Motor neuron (in vitro differentiated cells): ENCODE measurements at regions not wholly inside any gene's neighbourhood (a gene's known extent, or its start where the extent isn't known, plus 50 kb on each side); places are given as distances from the start of the nearest gene placed in this dataset.
A peak's percentile ranks its signal among the peaks of the same experiment; 100 is the strongest.

Source experiments
- ATAC-seq, 8 experiments: fragments of 200-7000 bp; cut with Tn5 transposase; replicated peaks in 6 of 8; 2 replicates each; pipeline ENCODE4 v1.8.0; 2021; ENCODE audit warnings: mild to moderate bottlenecking in 8 of 8, moderate library complexity in 8 of 8
- H3K27ac ChIP-seq, 2 donors: fragments of 250-450 bp; sonication (Bioruptor Pico); 2 replicates each; pipeline ENCODE4 v1.9.0; 2021; ENCODE audit warnings: antibody characterized with exemption in 2 of 2, mild to moderate bottlenecking in 2 of 2, moderate library complexity in 1 of 2
- H3K4me1 ChIP-seq, 2 donors: fragments of 250-450 bp; sonication (Bioruptor Pico); replicated peaks in 1 of 2; 2 replicates each; pipeline ENCODE4 v1.6.1; 2021; ENCODE audit warnings: antibody characterized with exemption in 2 of 2, mild to moderate bottlenecking in 2 of 2, moderate library complexity in 1 of 2
- H3K4me3 ChIP-seq, 5 donors: fragments of 250-450 bp; sonication (Bioruptor Pico); 2 replicates each; pipeline ENCODE4 v1.9.0; 2021; ENCODE audit warnings: antibody characterized with exemption in 5 of 5, mild to moderate bottlenecking in 5 of 5, moderate library complexity in 4 of 5
- WGBS, 10 experiments: fragments of 450-650 bp; shearing (Covaris generic); methylation state at CpG; one replicate each; pipeline ENCODE4 v1.0.0; 2022; 5-methylcytosine and 5-hydroxymethylcytosine counted together
- in situ Hi-C, 9 experiments: fragments of 400-800 bp; cut with MboI; loops; one replicate each; pipeline ENCODE4 v1.15.0; 2021; ENCODE audit warnings: low sequenced_read_pairs in 9 of 9, low pct_unique_long_range_greater_than_20kb in 2 of 9; ENCODE audit not compliant: unreplicated experiment in 9 of 9

DNA sequence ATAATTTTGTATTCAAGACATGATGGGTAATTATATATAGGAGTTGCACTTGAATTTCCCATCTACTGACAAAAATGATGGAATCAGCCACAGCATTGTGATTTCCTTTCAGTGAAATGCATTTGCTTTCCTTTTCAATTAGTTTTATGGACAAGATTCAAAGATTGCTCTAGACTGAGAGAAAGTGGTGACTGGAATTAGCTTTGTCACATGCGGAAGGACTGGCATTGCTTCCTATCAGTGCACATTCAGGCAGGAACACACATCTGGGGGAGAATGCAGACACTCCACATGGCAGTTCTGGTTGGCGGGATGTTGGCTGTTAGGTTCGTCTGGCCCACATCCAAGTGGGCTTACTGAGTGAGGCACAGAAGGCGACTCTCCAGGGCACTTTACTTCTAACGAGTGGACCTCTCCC lies 399.3 kb upstream of the RGMA start:
- Histone ChIP-seq H3K4me1 (peaks cover 7 to 20% of the 10 kb centered on the region in 2 donors), H3K27ac (no peak overlapping the region), H3K4me3 (no peak overlapping the region)
- ATAC-seq: peak in 2 of 8 experiments; percentile 4 to 10
- in situ Hi-C loops: loop anchor here in 1 of 9 experiments (25.0 kb wide), 1 partner anchor 401 kb away; the partner anchor contains the start of gene RGMA
- 31 to 100% (median 72%) methylated on average over 1 to 4 of the region's 5 CpGs; no CpG with 5 or more reads in 4 of the 10 experiments for WGBS, 10 experiments

DNA sequence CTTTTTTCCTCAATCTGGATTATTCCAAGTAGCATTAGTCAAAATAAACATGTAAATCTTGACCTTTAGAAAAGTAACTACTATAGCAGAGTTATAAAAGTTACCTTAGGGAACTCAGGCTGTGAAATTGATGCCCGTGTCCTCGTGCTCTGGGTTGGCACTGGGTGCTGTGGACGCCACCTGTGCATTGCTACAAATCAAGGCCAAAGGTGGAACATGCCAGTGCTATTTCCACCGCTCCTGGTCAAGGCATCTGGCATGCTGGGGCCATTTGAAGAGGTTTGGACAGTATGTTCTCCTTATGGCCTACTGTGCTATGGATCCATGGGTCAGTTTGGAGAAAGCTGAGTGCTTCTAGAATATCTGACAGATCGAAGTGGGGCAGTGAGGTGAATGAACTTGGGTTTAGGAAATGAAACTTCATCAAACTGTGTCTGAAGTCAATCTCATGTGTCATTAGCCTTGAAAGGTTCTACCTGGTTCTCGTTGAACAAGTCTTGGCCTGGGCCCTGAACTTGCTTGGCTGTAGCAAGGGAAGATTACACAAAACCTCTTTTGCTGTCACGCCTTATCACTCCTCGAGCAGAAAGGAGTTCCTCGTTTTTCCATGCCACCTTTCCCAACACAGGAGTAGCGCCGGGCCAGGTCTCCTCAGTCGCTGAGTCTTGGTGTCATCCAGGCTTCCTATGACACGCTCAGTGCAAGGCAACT lies 397.6 kb upstream of the RGMA start:
- 34 to 100% (median 92%) methylated on average over 3 to 13 of the region's 13 CpGs; no CpG with 5 or more reads in 1 of the 10 experiments for WGBS, 10 experiments
- peaks cover 7 to 16% of the 10 kb centered on the region in 2 donors for H3K4me1 ChIP-seq
- in situ Hi-C loops: loop anchor here in 1 of 9 experiments (25.0 kb wide), 1 partner anchor 399 kb away; the partner anchor contains the start of gene RGMA
- H3K4me3 ChIP-seq: no peak overlapping the region
- H3K27ac ChIP-seq: no peak overlapping the region
- no peak for ATAC-seq

DNA sequence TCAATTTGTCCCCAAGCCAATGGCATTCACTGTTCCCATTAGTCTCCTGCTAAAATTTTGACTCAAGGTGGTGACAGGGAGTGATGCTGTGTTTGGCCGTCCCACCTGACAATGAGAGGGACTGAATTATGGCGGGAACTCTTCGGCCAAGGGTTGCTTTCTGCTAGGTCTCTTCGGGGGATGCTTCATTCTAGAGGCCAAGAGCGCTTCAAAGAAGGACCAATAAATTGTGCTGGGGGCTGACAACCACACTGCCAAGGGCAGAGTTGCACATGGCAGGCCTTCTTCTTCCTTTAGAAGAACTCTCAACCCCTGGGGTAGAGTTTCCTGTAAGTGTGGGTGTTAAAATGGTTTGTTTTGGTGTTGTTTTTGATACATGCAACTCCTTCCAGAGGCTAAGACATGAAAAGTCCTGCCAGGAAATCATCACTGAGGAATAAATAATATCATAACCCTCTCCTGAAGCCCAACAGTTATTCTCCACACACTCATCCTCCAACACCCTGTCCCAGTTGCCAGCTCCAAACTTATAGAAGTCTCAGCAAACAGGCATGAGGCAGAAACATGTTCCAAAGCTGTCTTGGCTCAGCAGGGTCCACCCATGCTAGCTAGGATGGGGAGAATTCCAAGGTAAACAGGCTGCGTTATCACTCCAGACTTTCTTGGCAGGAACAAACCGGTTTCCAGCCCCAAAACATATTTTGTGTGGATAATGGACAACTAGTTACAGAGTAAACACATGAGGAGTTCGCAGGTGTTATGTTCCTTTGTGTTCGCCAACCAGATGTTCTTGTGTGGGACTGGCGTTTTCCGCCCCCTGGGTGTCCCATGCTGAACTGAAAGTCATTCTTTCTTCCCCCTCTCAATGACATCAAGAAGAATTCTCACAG lies 396.7 kb upstream of the RGMA start:
- Histone ChIP-seq H3K4me1 (peaks cover under 1 to 9% of the 10 kb centered on the region in 2 donors), H3K27ac (no peak overlapping the region), H3K4me3 (no peak overlapping the region)
- WGBS, 10 experiments: 23 to 98% (median 91%) methylated on average over 4 to 11 of the region's 11 CpGs; no CpG with 5 or more reads in 1 of the 10 experiments
- ATAC-seq: peak in 2 of 8 experiments; percentile 18 to 22
- in situ Hi-C loops: loop anchor here in 1 of 9 experiments (25.0 kb wide), 1 partner anchor 398 kb away; the partner anchor contains the start of gene RGMA

DNA sequence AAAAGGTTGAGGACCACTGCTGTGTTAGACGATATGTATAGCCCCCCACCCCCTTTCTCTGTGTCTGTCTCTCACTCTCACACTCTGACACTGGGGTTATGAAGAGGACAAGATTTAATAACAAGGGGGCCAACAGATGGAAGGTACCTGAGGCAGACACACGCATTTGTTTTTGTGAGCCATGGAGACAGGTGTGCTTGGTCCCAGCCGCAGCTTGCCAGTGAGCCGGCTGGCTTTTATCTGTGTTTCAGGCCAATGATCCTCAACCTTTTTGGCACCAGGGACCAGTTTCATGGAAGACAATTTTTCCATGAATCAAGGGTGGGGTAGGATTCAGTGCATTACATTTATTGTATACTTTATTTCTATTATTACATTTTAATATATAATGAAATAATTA lies 394.9 kb upstream of the RGMA start:
- no peak for ATAC-seq
- H3K4me1 ChIP-seq: peaks cover 7 to 9% of the 10 kb centered on the region in 2 donors
- WGBS, 10 experiments: 47 to 100% (median 95%) methylated on average over 1 to 3 of the region's 4 CpGs; no CpG with 5 or more reads in 5 of the 10 experiments
- H3K4me3 ChIP-seq: no peak overlapping the region
- in situ Hi-C loops: loop anchor here in 1 of 9 experiments (25.0 kb wide), 1 partner anchor 397 kb away; the partner anchor contains the start of gene RGMA
- H3K27ac ChIP-seq: no peak overlapping the region

DNA sequence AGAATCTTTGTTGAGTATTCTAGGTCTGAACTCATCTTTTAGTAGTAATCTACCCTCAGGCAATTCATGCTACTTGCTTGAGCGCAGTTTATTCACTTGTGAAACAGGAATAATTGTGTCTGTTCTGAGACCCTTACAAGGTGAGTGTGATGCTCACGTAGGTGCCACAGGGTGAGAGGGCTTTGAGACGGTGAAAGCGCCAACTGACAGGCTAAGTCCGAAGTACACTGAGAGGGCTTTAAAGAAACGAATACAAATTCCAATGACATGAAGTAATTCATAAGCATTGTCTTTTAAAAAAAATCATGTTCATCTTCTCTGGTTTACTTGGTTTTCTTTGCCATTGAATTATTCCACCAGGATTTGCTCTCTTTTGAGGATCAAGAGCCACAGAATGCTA lies 393.7 kb upstream of the RGMA start:
- H3K4me1 ChIP-seq: peaks cover 0 to 7% of the 10 kb centered on the region in 2 donors
- no peak overlapping the region for H3K4me3 ChIP-seq
- WGBS, 10 experiments: 11 to 100% (median 77%) methylated on average over 2 to 6 of the region's 6 CpGs; no CpG with 5 or more reads in 2 of the 10 experiments
- ATAC-seq: no peak
- no peak overlapping the region for H3K27ac ChIP-seq
- in situ Hi-C loops: loop anchor here in 1 of 9 experiments (25.0 kb wide), 1 partner anchor 395 kb away; the partner anchor contains the start of gene RGMA

DNA sequence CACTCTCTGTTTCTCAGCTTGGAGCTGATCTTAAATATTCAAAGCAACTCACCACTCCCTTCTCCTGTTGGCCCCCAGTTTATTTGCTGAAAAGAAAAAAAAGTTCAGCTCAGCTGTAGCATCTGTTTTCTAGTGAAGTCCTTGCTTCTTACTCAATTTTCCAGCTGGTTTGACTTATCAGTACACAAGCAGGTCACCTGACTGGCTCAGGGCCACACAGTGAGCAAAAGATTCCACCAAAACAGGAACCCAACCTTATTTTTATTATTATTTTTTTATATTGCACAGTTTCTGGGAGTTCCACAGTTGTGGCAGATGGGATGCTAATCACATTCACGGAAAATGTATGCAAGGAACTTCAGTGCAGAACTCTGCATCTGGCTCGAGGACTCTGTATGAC lies 390.7 kb upstream of the RGMA start:
- Histone ChIP-seq H3K4me3 (no peak overlapping the region), H3K27ac (no peak overlapping the region), H3K4me1 (peaks cover 0 to 7% of the 10 kb centered on the region in 2 donors)
- WGBS, 10 experiments: 0 to 100% (median 78%) methylated on average over 1 to 2 of the region's 2 CpGs; no CpG with 5 or more reads in 3 of the 10 experiments
- peak in 5 of 8 experiments; percentile 41 to 87 (median 76) for ATAC-seq
- in situ Hi-C loops: loop anchor here in 1 of 9 experiments (25.0 kb wide), 1 partner anchor 392 kb away; the partner anchor contains the start of gene RGMA

DNA sequence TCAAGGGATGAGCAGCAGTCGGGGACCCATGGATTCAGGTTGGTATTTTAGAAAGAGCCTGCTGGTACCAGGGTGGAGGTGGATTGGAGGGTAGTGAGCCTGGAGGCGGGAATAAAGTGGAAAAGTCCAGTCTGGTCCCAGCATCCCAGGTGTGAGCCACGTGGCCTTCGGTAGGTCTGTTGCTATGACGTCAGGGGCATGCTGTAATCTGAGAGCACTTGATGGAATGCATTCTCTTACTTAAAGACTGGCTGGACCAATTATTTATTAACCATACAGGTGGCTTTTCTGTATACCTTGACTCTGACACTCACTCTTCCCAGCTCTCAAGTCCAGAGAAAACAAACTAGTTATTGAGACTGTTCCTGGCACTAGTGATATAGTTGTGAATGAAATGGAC lies 389.9 kb upstream of the RGMA start:
- ATAC-seq: peak in 1 of 8 experiments; percentile 45
- in situ Hi-C loops: loop anchor here in 1 of 9 experiments (25.0 kb wide), 1 partner anchor 392 kb away; the partner anchor contains the start of gene RGMA
- Histone ChIP-seq H3K4me3 (no peak overlapping the region), H3K4me1 (peaks cover 0 to 7% of the 10 kb centered on the region in 2 donors), H3K27ac (no peak overlapping the region)
- WGBS, 10 experiments: 3 to 91% (median 89%) methylated on average over 1 to 5 of the region's 5 CpGs; no CpG with 5 or more reads in 5 of the 10 experiments

DNA sequence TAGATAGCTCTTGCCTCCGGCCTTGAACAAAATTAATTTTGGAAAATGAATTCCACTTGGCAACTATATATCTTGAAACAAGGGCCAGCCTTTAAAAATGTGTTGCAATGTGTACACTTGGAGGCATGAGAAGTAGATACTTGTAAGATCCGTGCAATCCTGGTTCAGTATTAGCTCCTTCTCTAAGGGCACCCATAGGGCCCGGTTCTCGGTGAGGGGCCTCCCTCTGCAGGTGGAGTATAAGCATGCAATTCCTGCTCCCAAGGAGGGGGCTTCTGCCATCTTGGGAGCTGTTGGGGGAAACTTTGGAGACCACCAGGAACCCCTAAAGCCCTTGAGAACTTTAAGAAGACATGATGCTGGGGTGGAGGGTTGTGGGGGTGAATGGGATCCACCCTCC lies 388.7 kb upstream of the RGMA start:
- in situ Hi-C loops: loop anchor here in 1 of 9 experiments (25.0 kb wide), 1 partner anchor 390 kb away; the partner anchor contains the start of gene RGMA
- Histone ChIP-seq H3K4me3 (no peak overlapping the region), H3K4me1 (peaks cover 0 to 7% of the 10 kb centered on the region in 2 donors), H3K27ac (no peak overlapping the region)
- no peak for ATAC-seq
- WGBS, 10 experiments: 18 to 100% (median 70%) methylated on average over 1 to 4 of the region's 4 CpGs; no CpG with 5 or more reads in 4 of the 10 experiments

DNA sequence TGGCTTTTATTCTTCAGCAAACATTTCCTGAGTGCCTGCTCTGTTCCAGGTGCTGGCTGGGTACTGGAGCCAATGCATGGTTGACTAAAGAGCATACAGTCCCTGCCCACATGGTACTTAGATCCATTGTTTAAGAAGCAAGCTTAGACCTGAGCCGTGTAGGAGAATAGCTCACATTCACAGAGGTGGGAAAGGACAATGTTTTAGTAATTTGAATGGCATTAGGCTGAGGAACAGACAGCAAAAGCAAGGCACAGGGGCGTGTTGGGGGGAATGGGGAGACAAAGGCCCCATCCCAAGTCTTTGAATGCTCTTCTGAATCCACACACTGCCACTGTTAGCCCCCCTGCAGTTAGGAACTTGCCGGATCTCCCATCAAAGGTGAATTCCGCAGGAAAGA lies 388.2 kb upstream of the RGMA start:
- Histone ChIP-seq H3K4me3 (no peak overlapping the region), H3K27ac (no peak overlapping the region), H3K4me1 (peaks cover 3 to 10% of the 10 kb centered on the region in 2 donors)
- 14 to 44% (median 40%) methylated on average over 1 to 4 of the region's 4 CpGs; no CpG with 5 or more reads in 5 of the 10 experiments for WGBS, 10 experiments
- ATAC-seq: peak in 2 of 8 experiments; percentile 26 to 30
- in situ Hi-C loops: loop anchor here in 1 of 9 experiments (25.0 kb wide), 1 partner anchor 390 kb away; the partner anchor contains the start of gene RGMA

DNA sequence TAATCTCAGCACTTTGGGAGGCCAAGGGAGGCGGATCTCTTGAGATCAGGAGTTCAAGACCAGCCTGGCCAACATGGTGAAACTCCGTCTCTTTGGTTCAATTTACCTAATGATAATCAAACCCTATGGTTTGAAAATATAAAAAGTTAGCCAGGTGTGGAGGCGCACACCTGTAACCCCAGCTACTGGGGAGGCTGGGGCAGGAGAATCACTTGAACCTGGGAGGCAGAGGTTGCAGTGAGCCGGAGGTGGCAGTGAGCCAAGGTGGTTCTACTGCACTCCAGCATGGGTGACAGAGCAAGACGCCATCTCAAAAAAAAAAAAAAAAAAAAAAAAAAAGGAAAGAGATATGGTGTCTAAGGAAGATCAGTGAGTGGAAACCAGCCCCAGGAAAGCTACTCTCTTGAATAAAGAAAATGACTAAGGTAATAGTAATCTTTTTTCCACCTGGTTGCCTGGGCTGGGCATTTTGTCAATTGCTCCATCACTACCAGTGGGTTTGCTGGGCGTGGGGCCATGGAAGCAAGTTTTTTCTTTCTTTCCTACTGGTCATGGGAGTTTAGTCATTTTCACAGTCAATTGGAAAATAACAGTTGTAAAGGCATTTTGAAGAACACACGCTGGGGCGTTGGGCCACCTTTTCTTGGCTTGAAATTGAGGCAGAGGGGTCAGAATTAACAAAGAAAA lies 387.6 kb upstream of the RGMA start:
- no peak for ATAC-seq
- WGBS, 10 experiments: 17 to 95% (median 79%) methylated on average over 4 to 7 of the region's 8 CpGs
- Histone ChIP-seq H3K27ac (no peak overlapping the region), H3K4me3 (no peak overlapping the region), H3K4me1 (peaks cover 4 to 11% of the 10 kb centered on the region in 2 donors)
- in situ Hi-C loops: loop anchor here in 1 of 9 experiments (25.0 kb wide), 1 partner anchor 389 kb away; the partner anchor contains the start of gene RGMA

DNA sequence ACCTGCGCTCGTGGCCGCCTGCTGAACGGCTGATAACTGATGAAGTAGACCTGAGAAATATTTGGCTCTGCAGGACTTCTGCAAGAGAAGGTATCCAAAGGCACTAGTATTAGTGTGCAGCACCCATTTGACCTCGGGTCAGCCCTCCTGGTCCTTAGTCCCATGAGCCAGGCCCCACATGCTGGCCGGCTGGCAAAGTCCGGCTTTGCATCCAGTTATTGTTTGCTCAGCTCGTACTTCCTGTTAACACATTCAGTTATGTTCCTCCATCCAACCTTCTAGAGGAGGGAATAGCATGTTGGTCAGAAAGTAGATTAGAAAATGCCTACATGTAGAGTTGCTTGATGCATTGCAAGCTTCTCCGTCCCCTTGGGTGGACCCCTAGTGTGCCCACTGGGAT lies 385.7 kb upstream of the RGMA start:
- in situ Hi-C loops: loop anchor here in 1 of 9 experiments (25.0 kb wide), 1 partner anchor 387 kb away; the partner anchor contains the start of gene RGMA
- Histone ChIP-seq H3K27ac (no peak overlapping the region), H3K4me1 (peaks cover 6 to 14% of the 10 kb centered on the region in 2 donors), H3K4me3 (no peak overlapping the region)
- no peak for ATAC-seq
- WGBS, 10 experiments: 53 to 100% (median 81%) methylated on average over 1 to 7 of the region's 9 CpGs; no CpG with 5 or more reads in 3 of the 10 experiments

DNA sequence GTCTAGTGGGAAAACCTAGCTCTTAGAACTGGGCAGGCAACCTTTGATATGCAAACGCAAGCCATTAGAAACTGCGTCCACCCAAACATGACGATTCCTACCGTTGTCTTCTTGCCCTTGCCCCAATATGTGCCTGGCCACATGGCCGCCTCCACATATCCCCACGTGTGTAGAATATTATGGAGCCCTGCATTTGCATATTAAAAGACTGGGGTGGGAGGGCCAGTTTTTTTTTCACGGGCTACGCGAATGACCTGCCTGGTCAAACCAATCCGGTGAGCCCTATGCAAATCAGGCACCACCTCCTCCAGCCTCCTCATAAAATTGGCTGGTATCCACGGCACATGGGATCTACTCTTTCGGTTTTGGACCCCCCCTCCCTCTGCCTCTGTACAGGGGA lies 381.0 kb upstream of the RGMA start:
- WGBS, 10 experiments: 23 to 95% (median 64%) methylated on average over 2 to 11 of the region's 12 CpGs
- Histone ChIP-seq H3K4me1 (peaks cover 24 to 34% of the 10 kb centered on the region in 2 donors), H3K27ac (no peak overlapping the region), H3K4me3 (peak overlapping the region in 2 of 5 donors; percentile 5 to 15)
- peak in 5 of 8 experiments; percentile 6 to 91 (median 65) for ATAC-seq
- in situ Hi-C loops: no loop called here
